ENCODE measurements at regions not wholly inside any gene's neighbourhood (a gene's known extent, or its start where the extent isn't known, plus 50 kb on each side); places are given as distances from the start of the nearest gene placed in this dataset.

- Histone ChIP-seq H3K4me1 (peaks cover 0 to 17% of the 10 kb centered on the region in 2 donors), H3K27me3 (no peaks in the 10 kb centered on the region), H3K27ac (no peak overlapping the region), H3K4me3 (peak overlapping the region in 1 of 2 donors; percentile 11), H3K36me3 (no peaks in the 10 kb centered on the region), H3K9me3 (peaks cover 0 to 4% of the 10 kb centered on the region in 2 donors)
- peak; percentile 63 for DNase-seq (ENCODE audit: low spot score)
- TF ChIP-seq CTCF (IDR thresholded peaks at IDR 0.05): no peak
These were observed 125.0 kb upstream of the IRX3 start for GRCh38 chr16:54411544-54411943.

- no peaks in the 10 kb centered on the region for H3K9me3 ChIP-seq
- no peak for DNase-seq (ENCODE audit: low spot score)
- peaks cover 0 to 17% of the 10 kb centered on the region in 2 donors for H3K4me1 ChIP-seq
- H3K27me3 ChIP-seq: no peaks in the 10 kb centered on the region
- no peak overlapping the region for H3K4me3 ChIP-seq
- no peak overlapping the region for H3K27ac ChIP-seq
- no peaks in the 10 kb centered on the region for H3K36me3 ChIP-seq
- no peak for TF ChIP-seq CTCF (IDR thresholded peaks at IDR 0.05)
These were observed 123.4 kb upstream of the IRX3 start for GRCh38 chr16:54409982-54410381.

- H3K4me3 ChIP-seq: no peak overlapping the region
- no peak overlapping the region for H3K27ac ChIP-seq
- no peaks in the 10 kb centered on the region for H3K36me3 ChIP-seq
- H3K9me3 ChIP-seq: no peaks in the 10 kb centered on the region
- TF ChIP-seq CTCF (IDR thresholded peaks at IDR 0.05): no peak
- H3K4me1 ChIP-seq: peaks cover 0 to 20% of the 10 kb centered on the region in 2 donors
- no peak for DNase-seq (ENCODE audit: low spot score)
- H3K27me3 ChIP-seq: no peaks in the 10 kb centered on the region
These were observed 121.0 kb upstream of the IRX3 start for GRCh38 chr16:54407596-54407995.

GRCh38 chr16:54405478-54405877, 118.9 kb upstream of the IRX3 start:
- no peak overlapping the region for H3K4me3 ChIP-seq

GRCh38 chr16:54403580-54403979, 117.0 kb upstream of the IRX3 start:
- Histone ChIP-seq H3K4me3 (no peak overlapping the region), H3K27ac (no peak overlapping the region), H3K27me3 (no peaks in the 10 kb centered on the region), H3K36me3 (no peaks in the 10 kb centered on the region), H3K9me3 (no peaks in the 10 kb centered on the region), H3K4me1 (peaks cover 0 to 10% of the 10 kb centered on the region in 2 donors)
- no peak for TF ChIP-seq CTCF (IDR thresholded peaks at IDR 0.05)
- DNase-seq (ENCODE audit: low spot score): no peak

More at GRCh38 chr16:54405478-54405877, 118.9 kb upstream of the IRX3 start:
- no peaks in the 10 kb centered on the region for H3K27me3 ChIP-seq
- peaks cover 0 to 10% of the 10 kb centered on the region in 2 donors for H3K4me1 ChIP-seq
- no peak for DNase-seq (ENCODE audit: low spot score)
- no peak overlapping the region for H3K27ac ChIP-seq
- H3K36me3 ChIP-seq: no peaks in the 10 kb centered on the region
- H3K9me3 ChIP-seq: no peaks in the 10 kb centered on the region
- no peak for TF ChIP-seq CTCF (IDR thresholded peaks at IDR 0.05)

- no peak for DNase-seq (ENCODE audit: low spot score)
- no peak for TF ChIP-seq CTCF (IDR thresholded peaks at IDR 0.05)
- Histone ChIP-seq H3K9me3 (no peaks in the 10 kb centered on the region), H3K27me3 (no peaks in the 10 kb centered on the region), H3K27ac (no peak overlapping the region), H3K36me3 (no peaks in the 10 kb centered on the region), H3K4me3 (no peak overlapping the region), H3K4me1 (peaks cover 0 to 10% of the 10 kb centered on the region in 2 donors)
These were observed 116.3 kb upstream of the IRX3 start for GRCh38 chr16:54402873-54403272.
